IMR-90 (cell line): ENCODE measurements at regions not wholly inside any gene's neighbourhood (a gene's known extent, or its start where the extent isn't known, plus 50 kb on each side); places are given as distances from the start of the nearest gene placed in this dataset.

Experiments
- POLR2A ChIP-seq: IDR thresholded peaks from 2 replicates; pipeline ENCODE4 v1.6.1; 2012; ENCODE audit warnings: mild to moderate bottlenecking, low read depth, low read length
- TF ChIP-seq, protein P1 (sequence below): conservative IDR thresholded peaks from 2 replicates; pipeline ENCODE4 v1.5.1; 2012; ENCODE audit warnings: mild to moderate bottlenecking, low read depth, low read length, improper control_type of control experiment

GRCh38 chr2:160634436-160634835, 140.8 kb upstream of the RBMS1 start:
- TF ChIP-seq POLR2A, result no peak
- TF ChIP-seq, protein P1, sequence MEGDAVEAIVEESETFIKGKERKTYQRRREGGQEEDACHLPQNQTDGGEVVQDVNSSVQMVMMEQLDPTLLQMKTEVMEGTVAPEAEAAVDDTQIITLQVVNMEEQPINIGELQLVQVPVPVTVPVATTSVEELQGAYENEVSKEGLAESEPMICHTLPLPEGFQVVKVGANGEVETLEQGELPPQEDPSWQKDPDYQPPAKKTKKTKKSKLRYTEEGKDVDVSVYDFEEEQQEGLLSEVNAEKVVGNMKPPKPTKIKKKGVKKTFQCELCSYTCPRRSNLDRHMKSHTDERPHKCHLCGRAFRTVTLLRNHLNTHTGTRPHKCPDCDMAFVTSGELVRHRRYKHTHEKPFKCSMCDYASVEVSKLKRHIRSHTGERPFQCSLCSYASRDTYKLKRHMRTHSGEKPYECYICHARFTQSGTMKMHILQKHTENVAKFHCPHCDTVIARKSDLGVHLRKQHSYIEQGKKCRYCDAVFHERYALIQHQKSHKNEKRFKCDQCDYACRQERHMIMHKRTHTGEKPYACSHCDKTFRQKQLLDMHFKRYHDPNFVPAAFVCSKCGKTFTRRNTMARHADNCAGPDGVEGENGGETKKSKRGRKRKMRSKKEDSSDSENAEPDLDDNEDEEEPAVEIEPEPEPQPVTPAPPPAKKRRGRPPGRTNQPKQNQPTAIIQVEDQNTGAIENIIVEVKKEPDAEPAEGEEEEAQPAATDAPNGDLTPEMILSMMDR, result no peak
